HG03432 (cell line): ENCODE measurements at regions not wholly inside any gene's neighbourhood (a gene's known extent, or its start where the extent isn't known, plus 50 kb on each side); places are given as distances from the start of the nearest gene placed in this dataset.
"Not testable (repeated sequence)": the region's sequence is repeated elsewhere in the genome, so short reads cannot be mapped to it uniquely, and the experiment has no call there.

Source experiments
- ATAC-seq: cut with Tn5 transposase; IDR thresholded peaks from one replicate; pipeline ENCODE4 v1.9.1; 2021; ENCODE audit warnings: mild to moderate bottlenecking, moderate library complexity; ENCODE audit not compliant: unreplicated experiment

DNA sequence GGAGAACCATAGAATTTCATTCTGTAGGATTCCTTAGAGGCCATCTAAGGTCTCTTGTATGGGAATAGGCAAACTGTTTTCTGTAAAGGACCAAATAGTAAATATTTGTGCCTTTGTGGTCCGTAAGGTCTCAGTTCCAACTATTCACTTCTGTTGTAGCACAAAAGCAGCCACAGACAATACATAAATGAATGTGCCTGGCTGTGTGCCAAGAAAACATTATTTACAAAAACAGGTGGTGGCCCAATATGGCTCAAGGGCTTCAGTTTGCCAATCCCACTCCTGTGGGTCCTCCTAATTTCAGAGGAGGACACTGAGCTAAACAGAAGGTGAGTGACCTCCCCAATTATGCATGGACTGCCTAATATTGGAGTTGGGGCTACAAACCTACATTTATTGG, 67.6 kb upstream of the EDEM3 start:
- no peak for ATAC-seq

DNA sequence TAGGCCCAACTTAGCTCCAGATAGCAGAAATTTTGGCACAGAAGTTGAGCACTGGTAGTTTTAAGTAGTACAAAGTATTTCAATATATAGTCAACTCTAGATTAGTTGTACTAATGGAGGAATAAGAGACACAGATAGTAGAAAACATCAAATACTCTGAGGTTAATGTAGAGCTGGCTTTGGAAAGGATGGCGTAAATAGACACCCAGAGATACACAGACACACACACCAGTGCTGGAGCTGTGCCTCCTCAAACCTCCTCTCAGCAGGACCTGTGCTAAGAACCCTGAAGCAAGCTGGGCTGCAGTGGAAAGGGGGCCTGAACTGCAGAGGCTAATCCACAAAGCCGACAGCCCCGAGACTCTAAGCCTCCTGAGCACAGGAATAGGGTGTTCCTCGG, 67.0 kb upstream of the EDEM3 start:
- ATAC-seq: no peak

DNA sequence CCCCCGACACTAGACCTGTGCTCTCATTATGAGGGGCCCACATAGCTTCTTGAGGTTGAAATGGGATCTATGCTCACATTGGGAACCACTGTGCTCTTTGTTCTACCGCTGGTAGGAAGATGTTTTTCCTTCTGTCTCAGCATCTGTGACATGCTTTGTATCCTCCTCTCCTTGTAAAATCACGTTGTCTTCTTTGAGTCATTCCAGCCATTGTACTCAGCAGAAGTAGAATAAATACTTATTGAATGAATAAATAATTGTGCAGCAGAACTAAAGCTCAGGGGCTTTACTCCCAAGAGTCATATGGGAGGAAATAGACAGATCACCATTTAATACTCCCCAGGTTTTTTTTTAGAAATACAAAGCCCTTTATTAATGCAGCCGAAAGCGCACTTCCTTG, 66.3 kb upstream of the EDEM3 start:
- no peak for ATAC-seq

DNA sequence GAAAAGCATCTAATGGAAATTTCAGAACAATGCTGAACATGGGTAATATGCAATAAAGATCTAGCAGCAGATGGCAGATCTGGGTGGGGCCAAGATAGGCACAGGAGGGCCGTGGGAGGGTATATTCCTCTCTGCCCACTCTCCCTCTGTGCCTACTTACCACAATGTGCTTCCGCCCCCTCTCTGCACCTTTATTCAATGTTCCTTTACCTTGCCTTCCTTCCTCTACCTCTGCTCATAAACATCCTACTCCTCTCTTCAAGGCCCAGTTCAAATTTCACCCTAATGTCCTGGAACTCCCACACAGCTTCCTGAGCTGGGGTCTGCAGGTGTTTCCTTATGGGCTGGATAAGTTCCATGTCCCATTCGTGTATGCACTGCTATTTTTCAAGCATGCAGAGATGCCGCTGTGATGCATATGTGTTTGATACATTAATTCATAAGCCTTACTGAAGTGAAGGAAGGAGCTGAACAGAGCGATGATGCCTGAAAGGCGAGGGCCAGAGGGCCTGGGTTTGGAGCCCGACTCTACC, 65.6 kb upstream of the EDEM3 start:
- no peak for ATAC-seq

DNA sequence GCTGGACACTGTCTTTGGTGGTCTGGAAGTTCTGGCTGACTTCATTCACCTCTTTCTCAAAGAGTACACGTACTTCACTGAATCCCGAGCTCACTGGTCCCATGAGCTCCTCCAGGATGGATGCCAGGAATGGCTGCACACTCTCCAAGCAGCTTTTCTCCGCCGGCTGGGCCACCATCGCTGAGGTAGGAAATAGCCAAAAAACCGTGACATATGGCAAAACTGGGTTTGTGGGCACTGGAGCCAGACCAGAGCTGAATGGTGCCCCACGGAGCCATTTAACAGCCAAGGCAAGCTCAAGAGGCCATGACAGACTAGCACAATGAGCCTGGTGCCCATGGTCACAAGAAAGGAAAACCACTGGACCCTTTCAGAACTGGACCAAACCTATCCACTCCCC, 64.0 kb upstream of the EDEM3 start:
- no peak for ATAC-seq

DNA sequence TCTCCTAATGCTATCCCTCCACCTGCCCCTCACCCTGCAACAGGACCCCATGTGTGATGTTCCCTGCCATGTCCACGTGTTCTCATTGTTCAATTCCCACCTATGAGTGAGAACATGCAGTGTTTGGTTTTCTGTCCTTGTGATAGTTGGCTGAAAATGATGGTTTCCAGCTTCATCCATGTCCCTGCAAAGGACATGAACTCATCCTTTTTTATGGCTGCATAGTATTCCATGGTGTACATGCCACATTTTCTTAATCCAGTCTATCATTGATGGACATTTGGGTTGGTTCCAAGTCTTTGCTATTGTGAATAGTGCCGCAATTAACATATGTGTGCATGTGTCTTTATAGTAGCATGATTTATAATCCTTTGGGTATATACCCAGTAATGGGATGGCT, 62.3 kb upstream of the EDEM3 start:
- not testable (repeated sequence) for ATAC-seq

DNA sequence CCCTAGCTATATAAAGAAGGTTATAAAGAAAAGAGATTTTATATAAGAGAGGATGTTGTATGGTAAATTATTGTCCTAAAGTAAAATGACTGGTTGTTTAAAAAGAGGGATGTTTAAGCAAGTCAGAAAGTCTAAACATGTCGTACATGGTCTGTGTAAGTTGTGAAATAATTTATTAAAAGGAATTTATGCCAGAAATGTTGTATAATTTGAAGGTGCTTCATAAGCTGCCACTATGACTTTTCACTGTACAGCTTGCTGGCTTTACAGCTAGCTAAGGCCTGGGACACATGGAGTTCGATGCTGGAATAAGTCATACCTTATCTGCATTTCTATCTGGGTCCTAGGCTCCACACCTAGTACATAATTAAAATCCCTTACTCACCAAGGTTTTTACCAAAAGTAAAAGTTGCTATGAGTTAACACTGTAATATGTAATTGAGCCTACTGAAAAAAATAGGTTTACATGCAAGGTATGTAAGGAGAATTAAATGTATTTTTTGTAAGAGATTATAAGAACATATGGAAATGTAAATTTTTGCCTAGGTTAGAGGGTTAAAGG, 59.0 kb upstream of the EDEM3 start:
- ATAC-seq: no peak

DNA sequence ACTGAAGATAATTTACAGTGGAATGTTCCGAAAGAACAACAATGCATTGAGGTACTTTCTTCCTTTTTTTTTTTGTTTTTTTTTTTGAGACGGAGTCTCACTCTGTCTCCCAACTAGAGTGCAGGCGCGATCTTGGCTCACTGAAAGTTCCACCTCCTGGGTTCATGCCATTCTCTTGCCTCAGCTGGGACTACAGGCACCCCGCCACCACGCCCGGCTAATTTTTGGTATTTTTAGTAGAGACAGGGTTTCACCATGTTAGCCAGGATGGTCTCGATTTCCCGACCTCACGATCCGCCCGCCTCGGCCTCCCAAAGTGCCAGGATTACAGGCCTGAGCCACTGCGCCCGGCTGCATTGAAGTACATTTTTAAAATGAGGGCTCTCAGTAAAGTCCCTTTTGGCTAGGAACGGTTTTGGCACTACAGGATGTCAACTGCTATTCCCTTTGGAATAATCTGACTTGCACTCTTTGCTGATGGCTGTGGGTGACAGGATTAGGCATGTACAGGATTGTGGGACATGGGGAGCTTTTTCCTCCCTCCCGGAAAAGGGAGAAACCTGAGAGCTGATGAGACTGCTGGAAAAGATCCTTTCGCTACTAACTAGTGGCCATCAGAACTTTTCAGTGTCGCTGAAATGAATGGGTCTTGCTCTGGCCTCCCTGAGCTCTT, 56.9 kb upstream of the EDEM3 start:
- no peak for ATAC-seq

DNA sequence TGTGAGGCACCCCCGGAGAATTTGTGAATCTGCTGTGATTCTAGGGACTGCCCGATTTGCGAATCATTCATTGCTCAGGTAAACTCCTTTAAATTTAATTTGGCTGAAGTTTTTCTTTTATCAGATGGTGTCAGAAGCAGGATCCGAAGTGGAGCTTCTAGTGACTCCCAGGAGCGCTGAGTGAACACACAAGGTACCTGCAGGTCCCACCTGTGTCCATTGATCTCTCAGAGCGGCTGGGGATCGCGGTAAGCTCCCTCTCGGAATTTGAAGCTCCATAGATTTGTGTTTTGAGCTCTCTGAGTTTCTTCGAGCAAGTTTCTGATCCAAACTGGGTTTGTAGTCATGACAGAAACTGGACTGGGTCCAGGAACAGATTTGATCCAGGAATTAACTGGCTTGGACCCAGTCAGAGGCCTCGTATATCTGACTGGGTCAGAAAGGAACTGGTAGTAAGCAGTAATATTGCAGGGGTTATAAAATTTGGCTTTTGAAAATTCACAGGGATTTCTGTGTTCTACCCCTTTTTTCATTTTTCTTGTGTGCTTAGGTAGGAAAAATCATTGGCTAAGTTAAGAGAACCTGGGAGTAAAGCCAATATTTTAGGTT, 56.2 kb upstream of the EDEM3 start:
- ATAC-seq: no peak

DNA sequence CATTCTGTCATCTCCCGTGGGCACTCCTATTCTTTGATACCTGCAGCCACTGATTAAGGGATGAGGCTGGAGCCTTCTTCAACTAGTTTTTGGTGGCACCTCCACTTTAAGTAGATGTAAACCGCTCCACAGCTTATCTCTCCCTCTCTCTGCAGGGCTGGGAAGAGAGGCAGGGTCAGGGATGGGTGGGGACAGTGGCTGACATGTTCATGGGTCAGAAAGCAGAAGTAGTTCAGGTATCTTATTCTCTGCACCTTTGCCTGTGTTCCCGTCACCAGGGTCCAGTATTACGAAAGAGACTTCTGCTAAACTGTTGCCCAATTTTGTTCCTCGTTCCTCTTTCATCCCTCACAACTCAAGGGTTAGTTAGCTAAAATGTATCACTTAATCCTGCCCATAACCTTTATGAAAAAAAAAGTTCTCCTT, 51.7 kb upstream of the EDEM3 start:
- peak; percentile 24 for ATAC-seq

DNA sequence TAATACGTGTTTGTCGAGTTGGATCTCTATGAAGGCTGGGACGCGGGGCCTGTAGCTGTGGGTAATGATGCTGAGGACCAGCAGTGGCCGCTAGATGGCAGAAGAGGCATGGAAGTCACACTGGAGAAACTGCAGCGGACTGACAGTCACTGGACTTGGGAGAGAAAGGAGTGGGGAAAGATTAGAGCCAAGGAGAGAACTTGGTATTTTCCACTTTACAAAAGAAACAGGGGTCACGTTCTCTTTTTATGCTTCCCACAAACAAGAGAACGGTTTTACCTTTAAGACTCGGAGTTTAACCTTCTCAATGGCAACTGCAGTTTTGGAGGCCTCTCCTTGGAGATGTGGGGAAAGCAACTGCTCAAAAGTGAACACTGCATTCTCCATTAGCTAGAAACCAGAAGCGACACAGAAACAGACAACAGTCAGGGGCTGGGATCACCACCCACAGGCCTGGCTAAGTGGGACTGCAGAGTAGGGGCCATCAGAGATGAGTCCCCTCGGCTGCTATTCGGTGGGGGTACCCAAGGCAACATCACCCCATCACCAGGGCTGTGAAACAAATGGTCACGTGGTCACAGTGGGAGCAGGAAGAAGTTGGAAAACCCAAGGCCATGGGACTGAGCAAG, 51.1 kb upstream of the EDEM3 start:
- peak; percentile 94 for ATAC-seq
